G401.6 (cell line): ENCODE measurements at regions not wholly inside any gene's neighbourhood (a gene's known extent, or its start where the extent isn't known, plus 50 kb on each side); places are given as distances from the start of the nearest gene placed in this dataset.
"Not testable (repeated sequence)": the region's sequence is repeated elsewhere in the genome, so short reads cannot be mapped to it uniquely, and the experiment has no call there.

Source experiments
- FAIRE-seq: peaks from 2 replicates; lab custom pipeline; 2012; peaks lifted over from hg19 to GRCh38; lab: Jason Lieb, UNC

- FAIRE-seq, result no peak
Measured at GRCh38 chr6:11889572-11889971, 111.0 kb upstream of the ADTRP start.

- FAIRE-seq, result no peak
Measured at GRCh38 chr6:11888727-11889126, 110.1 kb upstream of the ADTRP start.

GRCh38 chr6:11885159-11885558 lies 106.6 kb upstream of the ADTRP start:
- no peak for FAIRE-seq

- FAIRE-seq, result not testable (repeated sequence)
Measured at GRCh38 chr6:11883471-11883870, 104.9 kb upstream of the ADTRP start.

GRCh38 chr6:11880156-11880555 lies 101.6 kb upstream of the ADTRP start:
- not testable (repeated sequence) for FAIRE-seq

- FAIRE-seq, result no peak
Measured at GRCh38 chr6:11878735-11879134, 100.1 kb upstream of the ADTRP start.

- FAIRE-seq, result no peak
Measured at GRCh38 chr6:11878029-11878428, 99.4 kb upstream of the ADTRP start.

GRCh38 chr6:11876934-11877433 lies 98.4 kb upstream of the ADTRP start:
- FAIRE-seq, result no peak

GRCh38 chr6:11875325-11876109 lies 96.9 kb upstream of the ADTRP start:
- no peak for FAIRE-seq

- no peak for FAIRE-seq
Measured at GRCh38 chr6:11869672-11870340, 91.2 kb upstream of the ADTRP start.

- no peak for FAIRE-seq
Measured at GRCh38 chr6:11868392-11868791, 89.8 kb upstream of the ADTRP start.

GRCh38 chr6:11865680-11866300 lies 87.2 kb upstream of the ADTRP start:
- no peak for FAIRE-seq

GRCh38 chr6:11858439-11858838 lies 79.8 kb upstream of the ADTRP start:
- FAIRE-seq, result no peak

- FAIRE-seq, result no peak
Measured at GRCh38 chr6:11855743-11856142, 77.1 kb upstream of the ADTRP start.

- no peak for FAIRE-seq
Measured at GRCh38 chr6:11854408-11855165, 76.0 kb upstream of the ADTRP start.

GRCh38 chr6:11853678-11854407 lies 75.2 kb upstream of the ADTRP start:
- FAIRE-seq, result no peak

- FAIRE-seq, result no peak
Measured at GRCh38 chr6:11852061-11852651, 73.6 kb upstream of the ADTRP start.

- no peak for FAIRE-seq
Measured at GRCh38 chr6:11851387-11851786, 72.8 kb upstream of the ADTRP start.

GRCh38 chr6:11848852-11849731 lies 70.5 kb upstream of the ADTRP start:
- FAIRE-seq, result no peak

GRCh38 chr6:11848346-11848651 lies 69.7 kb upstream of the ADTRP start:
- no peak for FAIRE-seq
